Endothelial cell of umbilical vein (primary cell): ENCODE measurements at regions not wholly inside any gene's neighbourhood (a gene's known extent, or its start where the extent isn't known, plus 50 kb on each side); places are given as distances from the start of the nearest gene placed in this dataset.

Experiments
- BruUV-seq: library from RNA; stranded (reverse); fragments of 400-500 nt; replicated peaks from 2 replicates; lab custom pipeline; 2021; lab: Mats Ljungman, UMichigan
- CTCF ChIA-PET: fragments of 300-600, 350-600 bp; sonication (Branson Sonifier 250); formaldehyde crosslinking; loops from one replicate; lab custom pipeline; 2021; ENCODE audit warnings: antibody characterized with exemption, inconsistent platforms; lab: Charles Lee
- POLR2A ChIA-PET: fragments of 300-600, 350-600 bp; sonication (Branson Sonifier 250); formaldehyde crosslinking; loops from one replicate; lab custom pipeline; 2021; ENCODE audit warnings: antibody characterized with exemption, inconsistent platforms; lab: Charles Lee
- DNase-seq: peaks from one replicate; pipeline ENCODE4 v3.0.0-alpha.2; 2011; ENCODE audit warnings: low read depth, low spot score
- FAIRE-seq: peaks from 2 replicates; lab custom pipeline; 2011; peaks lifted over from hg19 to GRCh38; lab: Jason Lieb, UNC
- H2AFZ ChIP-seq: 2 replicates; pipeline ENCODE4 v1.6.0; 2012; ENCODE audit warnings: low read depth, low read length, control low read depth, inconsistent platforms
- H3K27ac ChIP-seq: 2 replicates; pipeline ENCODE4 v1.5.1; 2011; ENCODE audit warnings: low read depth, mild to moderate bottlenecking, control low read depth, low read length, moderate library complexity; ENCODE audit not compliant: insufficient read depth
- H3K27me3 ChIP-seq, 2 experiments: 2 replicates each; pipeline versions ENCODE4 v1.6.0 to v1.6.1; 2011; ENCODE audit warnings: low read length in 2 of 2, mixed read lengths in 1 of 2; ENCODE audit not compliant: control insufficient read depth in 2 of 2, insufficient read depth in 2 of 2
- H3K36me3 ChIP-seq, 2 experiments: 2 replicates in 1 of 2; 3 replicates in 1 of 2; pipeline ENCODE4 v1.5.1; 2011; ENCODE audit warnings: low read length in 2 of 2, mild to moderate bottlenecking in 1 of 2, moderate library complexity in 1 of 2; ENCODE audit not compliant: control insufficient read depth in 2 of 2, insufficient read depth in 2 of 2; ENCODE audit errors: extremely low read depth in 1 of 2
- H3K4me1 ChIP-seq: 3 replicates; pipeline ENCODE4 v1.5.1; 2011; ENCODE audit warnings: mild to moderate bottlenecking, low read length; ENCODE audit not compliant: control insufficient read depth, insufficient read depth; ENCODE audit errors: extremely low read depth
- H3K4me2 ChIP-seq: 2 replicates; pipeline ENCODE4 v1.6.1; 2011; ENCODE audit warnings: low read length, control low read depth, mixed read lengths; ENCODE audit not compliant: insufficient read depth
- H3K4me3 ChIP-seq, 3 experiments: fragments of 200-600 bp in 1 of 3; sonication (generic), shearing (Covaris generic) in 1 of 3; replicated peaks in 1 of 3; 2 replicates each; pipeline ENCODE4 v1.5.1; 2011 to 2016; ENCODE audit warnings: control low read depth in 3 of 3, low read length in 3 of 3, mild to moderate bottlenecking in 2 of 3, inconsistent platforms in 1 of 3, low read depth in 1 of 3, moderate library complexity in 1 of 3; ENCODE audit not compliant: insufficient read depth in 1 of 3
- H3K79me2 ChIP-seq: 2 replicates; pipeline ENCODE4 v1.6.0; 2012; ENCODE audit warnings: low read length, inconsistent platforms; ENCODE audit not compliant: control insufficient read depth, insufficient read depth
- H3K9ac ChIP-seq: replicated peaks from 2 replicates; pipeline ENCODE3; 2011; ENCODE audit warnings: low read length, control low read depth; ENCODE audit not compliant: insufficient read depth; ENCODE audit errors: extremely low read depth
- H3K9me1 ChIP-seq: replicated peaks from 3 replicates; pipeline ENCODE4 v1.6.0; 2011; ENCODE audit warnings: mild to moderate bottlenecking, low read length; ENCODE audit not compliant: control insufficient read depth, insufficient read depth; ENCODE audit errors: extremely low read depth
- H3K9me3 ChIP-seq: replicated peaks from 2 replicates; pipeline ENCODE4 v1.5.1; 2012; ENCODE audit warnings: low read length, inconsistent platforms; ENCODE audit not compliant: control insufficient read depth, insufficient read depth
- H4K20me1 ChIP-seq: replicated peaks from 2 replicates; pipeline ENCODE3; 2011; ENCODE audit warnings: mild to moderate bottlenecking, low read length; ENCODE audit not compliant: control insufficient read depth, insufficient read depth; ENCODE audit errors: extremely low read depth
- CTCF ChIP-seq, 2 donors: IDR thresholded peaks; 1 replicate in 1 of 2; 2 replicates in 1 of 2; pipeline ENCODE4 v1.5.1; 2011; ENCODE audit warnings: low read length in 2 of 2, mild to moderate bottlenecking in 2 of 2, moderate library complexity in 2 of 2, control low read depth in 1 of 2, inconsistent platforms in 1 of 2, low read depth in 1 of 2; ENCODE audit not compliant: insufficient read depth in 1 of 2; ENCODE audit errors: extremely low read depth in 1 of 2
- EZH2 ChIP-seq: IDR thresholded peaks from 2 replicates; pipeline ENCODE4 v1.6.1; 2012; ENCODE audit warnings: borderline replicate concordance, low read depth, mild to moderate bottlenecking, moderate library complexity, low read length, inconsistent platforms; ENCODE audit not compliant: severe bottlenecking
- FOS ChIP-seq: IDR thresholded peaks from 2 replicates; pipeline ENCODE4 v1.6.1; 2011; ENCODE audit warnings: mild to moderate bottlenecking, low read length, moderate library complexity, borderline replicate concordance; ENCODE audit not compliant: insufficient read depth
- GATA2 ChIP-seq: IDR thresholded peaks from 2 replicates; pipeline ENCODE4 v1.7.0; 2011; ENCODE audit warnings: low read depth, mild to moderate bottlenecking, moderate library complexity, mixed read lengths, low read length; ENCODE audit not compliant: insufficient read length, insufficient read depth
- JUN ChIP-seq: IDR thresholded peaks from 2 replicates; pipeline ENCODE4 v1.6.1; 2011; ENCODE audit warnings: borderline replicate concordance, low read depth; ENCODE audit not compliant: insufficient read length, insufficient read depth
- MAX ChIP-seq: IDR thresholded peaks from 2 replicates; pipeline ENCODE4 v1.6.1; 2011; ENCODE audit not compliant: insufficient read depth, insufficient read length
- MYC ChIP-seq: IDR thresholded peaks from one replicate; pipeline ENCODE4 v1.6.1; 2011; ENCODE audit warnings: mild to moderate bottlenecking, low read depth, low read length
- POLR2A ChIP-seq: IDR thresholded peaks from 2 replicates; pipeline ENCODE4 v1.6.1; 2012; ENCODE audit warnings: low read depth, mild to moderate bottlenecking, control low read depth, low read length
- POLR2AphosphoS5 ChIP-seq: IDR thresholded peaks from 2 replicates; pipeline ENCODE4 v1.6.1; 2012; ENCODE audit warnings: low read depth, mild to moderate bottlenecking, control low read depth, low read length, moderate library complexity; ENCODE audit not compliant: insufficient read depth
- dilution Hi-C: fragments of 300-500 bp; cut with MboI; formaldehyde crosslinking; loops from one replicate; pipeline ENCODE4 v1.15.0; 2019; ENCODE audit warnings: low sequenced_read_pairs; ENCODE audit not compliant: extremely low pct_ligation_motif_present
- intact Hi-C: fragments of 100-400 bp; cut with micrococcal nuclease; formaldehyde crosslinking; loops from one replicate; pipeline ENCODE4 v1.10.0; 2022

- ChIA-PET POLR2A (no interaction called here), CTCF (interaction anchor here (1.0 kb wide), 2 partner anchors 13 to 26 kb away, joined by 3 to 4 read pairs; no protein-coding TSS in a partner anchor)
- H4K20me1 ChIP-seq, result no peaks in the 10 kb centered on the region
- H3K4me1 ChIP-seq, result peaks cover 8% of the 10 kb centered on the region
- dilution Hi-C loops, result no loop called here
- BruUV-seq, result no TSS peak
- no peaks in the 10 kb centered on the region for H3K9me1 ChIP-seq
- no peak overlapping the region for H3K4me2 ChIP-seq
- no peaks in the 10 kb centered on the region for H3K36me3 ChIP-seq
- FAIRE-seq (peak; percentile 33), DNase-seq (peak; percentile 18)
- H3K9ac ChIP-seq, result no peak overlapping the region
- intact Hi-C loops, result no loop called here
- no peak for TF ChIP-seq FOS
- no peak for TF ChIP-seq EZH2
- TF ChIP-seq CTCF (IDR thresholded peaks at IDR 0.05; ENCODE audit: extremely low read depth in 1 of 2, insufficient read depth in 1 of 2, low read depth in 1 of 2, low read length in 2 of 2), result no peak
- TF ChIP-seq POLR2AphosphoS5, result no peak
- TF ChIP-seq GATA2, result no peak
- no peak for TF ChIP-seq MYC
- TF ChIP-seq MAX, result no peak
- no peak for TF ChIP-seq POLR2A
- TF ChIP-seq JUN, result no peak
- H2AFZ ChIP-seq, result peak overlapping the region; percentile 26
- no peaks in the 10 kb centered on the region for H3K79me2 ChIP-seq
- H3K9me3 ChIP-seq, result no peaks in the 10 kb centered on the region
- no peaks in the 10 kb centered on the region for H3K27me3 ChIP-seq
- H3K27ac ChIP-seq, result no peak overlapping the region
- H3K4me3 ChIP-seq, result no peak overlapping the region
These were observed 270.8 kb downstream of the UACA start for GRCh38 chr15:70492240-70493177.
